B cell (primary cell): ENCODE measurements at regions not wholly inside any gene's neighbourhood (a gene's known extent, or its start where the extent isn't known, plus 50 kb on each side); places are given as distances from the start of the nearest gene placed in this dataset.

Experiments
- EZH2 ChIP-seq: IDR thresholded peaks from 2 replicates; pipeline ENCODE4 v1.6.1; 2012; ENCODE audit warnings: borderline replicate concordance, low read depth, mild to moderate bottlenecking, moderate library complexity, low read length; ENCODE audit not compliant: insufficient read depth, poor library complexity, severe bottlenecking
- TF ChIP-seq, protein P1 (sequence below): fragments of 200-600 bp; IDR thresholded peaks from one replicate; pipeline ENCODE4 v1.8.0; 2022; ENCODE audit warnings: antibody characterized with exemption, mild to moderate bottlenecking

GRCh38 chr2:15872854-15873253 is 67.5 kb upstream of the MYCN start:
- TF ChIP-seq EZH2, result no peak
- TF ChIP-seq, protein P1, sequence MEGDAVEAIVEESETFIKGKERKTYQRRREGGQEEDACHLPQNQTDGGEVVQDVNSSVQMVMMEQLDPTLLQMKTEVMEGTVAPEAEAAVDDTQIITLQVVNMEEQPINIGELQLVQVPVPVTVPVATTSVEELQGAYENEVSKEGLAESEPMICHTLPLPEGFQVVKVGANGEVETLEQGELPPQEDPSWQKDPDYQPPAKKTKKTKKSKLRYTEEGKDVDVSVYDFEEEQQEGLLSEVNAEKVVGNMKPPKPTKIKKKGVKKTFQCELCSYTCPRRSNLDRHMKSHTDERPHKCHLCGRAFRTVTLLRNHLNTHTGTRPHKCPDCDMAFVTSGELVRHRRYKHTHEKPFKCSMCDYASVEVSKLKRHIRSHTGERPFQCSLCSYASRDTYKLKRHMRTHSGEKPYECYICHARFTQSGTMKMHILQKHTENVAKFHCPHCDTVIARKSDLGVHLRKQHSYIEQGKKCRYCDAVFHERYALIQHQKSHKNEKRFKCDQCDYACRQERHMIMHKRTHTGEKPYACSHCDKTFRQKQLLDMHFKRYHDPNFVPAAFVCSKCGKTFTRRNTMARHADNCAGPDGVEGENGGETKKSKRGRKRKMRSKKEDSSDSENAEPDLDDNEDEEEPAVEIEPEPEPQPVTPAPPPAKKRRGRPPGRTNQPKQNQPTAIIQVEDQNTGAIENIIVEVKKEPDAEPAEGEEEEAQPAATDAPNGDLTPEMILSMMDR, result no peak
